WERI-Rb-1 (cell line): ENCODE measurements at regions not wholly inside any gene's neighbourhood (a gene's known extent, or its start where the extent isn't known, plus 50 kb on each side); places are given as distances from the start of the nearest gene placed in this dataset.

Experiments
- DNase-seq: peaks from one replicate; pipeline ENCODE4 v3.0.0-alpha.2; 2020
- H3K27ac ChIP-seq: fragments of 250-450 bp; sonication (Bioruptor Pico); 2 replicates; pipeline ENCODE4 v1.5.1; 2020; ENCODE audit warnings: mild to moderate bottlenecking, moderate library complexity
- H3K27me3 ChIP-seq: fragments of 250-450 bp; sonication (Bioruptor Pico); 2 replicates; pipeline ENCODE4 v1.5.1; 2021; ENCODE audit warnings: mild to moderate bottlenecking, low read depth, moderate library complexity; ENCODE audit not compliant: insufficient read depth, severe bottlenecking
- H3K36me3 ChIP-seq: fragments of 250-450 bp; sonication (Bioruptor Pico); 2 replicates; pipeline ENCODE4 v1.5.1; 2020; ENCODE audit warnings: mild to moderate bottlenecking, moderate library complexity
- H3K4me3 ChIP-seq: 2 replicates; pipeline ENCODE4 v1.5.1; 2011; ENCODE audit warnings: low read depth, mild to moderate bottlenecking, control low read depth, low read length
- H3K9me3 ChIP-seq: fragments of 250-450 bp; sonication (Bioruptor Pico); 2 replicates; pipeline ENCODE4 v1.5.1; 2021; ENCODE audit warnings: mild to moderate bottlenecking, moderate library complexity; ENCODE audit not compliant: severe bottlenecking
- TF ChIP-seq, protein P1 (sequence below): IDR thresholded peaks from 2 replicates; pipeline ENCODE4 v1.5.1; 2011; ENCODE audit warnings: low read depth, mild to moderate bottlenecking, control low read depth, inconsistent platforms, low read length

DNA sequence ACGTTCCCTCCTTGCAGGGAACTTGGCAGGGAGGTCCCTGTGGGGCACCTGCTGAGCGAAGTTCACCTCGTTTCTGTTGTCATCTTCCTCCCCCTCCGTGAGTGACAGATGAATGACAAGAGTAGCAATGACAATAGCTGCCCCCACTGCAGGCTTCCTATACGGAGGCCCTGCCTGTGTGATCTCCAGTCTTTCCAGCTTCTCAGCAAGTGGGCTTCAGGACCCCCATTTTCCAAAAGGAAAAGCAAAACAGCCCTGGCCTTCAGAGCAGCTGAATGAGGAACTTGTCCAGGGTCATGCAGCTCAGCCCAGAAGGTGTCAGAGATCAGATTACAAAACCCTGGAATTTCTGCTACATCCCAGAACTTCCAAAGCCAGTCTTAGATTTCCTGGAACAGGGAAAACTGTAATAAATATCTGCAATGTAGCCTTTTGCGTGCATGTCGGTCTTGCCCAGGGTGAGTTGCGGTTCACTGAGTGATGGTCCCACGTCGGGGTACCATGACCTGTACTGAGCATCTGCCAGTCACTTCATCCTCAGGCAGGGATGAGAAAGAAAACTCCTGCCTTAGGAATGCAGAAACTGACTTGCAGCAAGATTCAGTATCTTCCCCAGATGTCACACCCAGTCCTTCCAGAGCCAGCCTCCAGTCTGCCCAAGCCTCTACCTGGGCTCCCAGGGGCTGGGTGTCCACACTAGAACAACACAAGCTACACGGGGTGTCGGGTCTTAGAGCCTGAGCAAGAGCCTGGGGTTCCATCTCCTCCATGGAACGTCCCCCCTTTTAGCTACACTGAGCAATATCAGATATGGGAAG lies 1457.0 kb downstream of the BRD1 start:
- H3K27me3 ChIP-seq = no peaks in the 10 kb centered on the region
- H3K9me3 ChIP-seq = no peaks in the 10 kb centered on the region
- DNase-seq = no peak

DNA sequence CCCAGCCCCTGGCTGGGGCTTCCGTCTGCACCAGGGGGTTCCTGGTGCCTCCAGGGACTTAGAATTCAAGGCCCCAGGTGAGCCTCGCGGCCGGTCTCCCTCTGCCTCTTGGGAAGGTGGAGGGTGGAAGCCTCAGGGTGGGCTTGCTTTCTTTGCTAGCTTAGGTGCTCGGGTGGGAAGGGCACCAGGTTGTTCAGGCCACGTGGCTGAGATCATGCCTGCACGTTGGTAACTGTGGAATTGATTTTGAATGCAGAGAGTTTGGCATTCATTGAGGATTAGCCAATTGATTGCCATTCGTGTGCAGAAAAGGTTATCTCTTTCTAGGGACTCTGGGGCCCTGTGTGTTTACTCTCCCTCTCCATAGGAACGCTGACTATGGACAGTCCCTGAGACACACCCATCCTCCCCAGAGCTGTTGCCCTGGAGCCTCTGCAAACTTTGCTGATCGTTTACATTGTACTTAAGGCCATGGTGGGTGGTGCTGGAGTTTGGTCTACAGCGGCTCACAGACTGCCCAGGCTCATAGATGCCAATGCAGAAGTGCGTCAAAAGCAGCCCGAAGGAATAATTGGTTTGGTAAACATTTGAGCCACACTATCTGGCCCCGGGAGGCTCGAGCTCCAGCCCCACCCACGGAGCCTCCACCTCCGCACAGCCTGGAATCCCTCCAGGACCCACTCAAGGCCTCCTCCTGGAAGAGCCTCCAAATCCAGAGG lies 1457.7 kb downstream of the BRD1 start:
- no peak for DNase-seq
- Histone ChIP-seq H3K4me3 (no peak overlapping the region), H3K27me3 (no peaks in the 10 kb centered on the region), H3K9me3 (no peaks in the 10 kb centered on the region), H3K27ac (no peak overlapping the region), H3K36me3 (no peaks in the 10 kb centered on the region)
- TF ChIP-seq, protein P1, sequence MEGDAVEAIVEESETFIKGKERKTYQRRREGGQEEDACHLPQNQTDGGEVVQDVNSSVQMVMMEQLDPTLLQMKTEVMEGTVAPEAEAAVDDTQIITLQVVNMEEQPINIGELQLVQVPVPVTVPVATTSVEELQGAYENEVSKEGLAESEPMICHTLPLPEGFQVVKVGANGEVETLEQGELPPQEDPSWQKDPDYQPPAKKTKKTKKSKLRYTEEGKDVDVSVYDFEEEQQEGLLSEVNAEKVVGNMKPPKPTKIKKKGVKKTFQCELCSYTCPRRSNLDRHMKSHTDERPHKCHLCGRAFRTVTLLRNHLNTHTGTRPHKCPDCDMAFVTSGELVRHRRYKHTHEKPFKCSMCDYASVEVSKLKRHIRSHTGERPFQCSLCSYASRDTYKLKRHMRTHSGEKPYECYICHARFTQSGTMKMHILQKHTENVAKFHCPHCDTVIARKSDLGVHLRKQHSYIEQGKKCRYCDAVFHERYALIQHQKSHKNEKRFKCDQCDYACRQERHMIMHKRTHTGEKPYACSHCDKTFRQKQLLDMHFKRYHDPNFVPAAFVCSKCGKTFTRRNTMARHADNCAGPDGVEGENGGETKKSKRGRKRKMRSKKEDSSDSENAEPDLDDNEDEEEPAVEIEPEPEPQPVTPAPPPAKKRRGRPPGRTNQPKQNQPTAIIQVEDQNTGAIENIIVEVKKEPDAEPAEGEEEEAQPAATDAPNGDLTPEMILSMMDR = no peak

More for the DNA sequence above, 1457.0 kb downstream of the BRD1 start:
- Histone ChIP-seq H3K27ac (no peak overlapping the region), H3K36me3 (no peaks in the 10 kb centered on the region), H3K4me3 (no peak overlapping the region)
- TF ChIP-seq, protein P1 = no peak

DNA sequence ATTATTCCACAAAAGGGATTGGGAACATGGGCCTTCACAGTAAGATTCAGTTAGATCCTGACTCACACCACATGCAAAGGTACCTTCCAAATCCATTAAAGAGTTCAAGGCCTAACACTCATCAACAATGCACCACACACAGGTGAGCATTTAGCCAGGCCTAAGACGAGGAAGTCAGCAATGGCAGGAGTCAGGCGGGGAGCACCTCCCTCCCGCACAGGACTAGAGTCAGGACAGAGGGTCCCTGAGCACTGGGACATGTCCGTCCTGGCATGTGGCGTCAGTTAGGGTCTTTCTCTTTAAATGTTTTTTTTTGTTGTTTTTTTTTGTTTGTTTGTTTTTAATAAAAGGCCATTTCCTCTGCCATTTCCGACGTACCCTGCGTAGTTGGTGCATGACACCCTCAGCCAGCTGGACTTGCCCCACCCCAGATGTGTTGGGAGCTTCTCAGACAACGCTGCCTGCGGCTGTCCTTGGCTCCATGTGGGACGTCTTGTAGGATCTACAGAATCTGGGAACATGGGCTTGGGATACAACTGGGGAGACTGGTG lies 1458.6 kb downstream of the BRD1 start:
- H3K9me3 ChIP-seq = no peaks in the 10 kb centered on the region
- H3K27ac ChIP-seq = no peak overlapping the region
- no peaks in the 10 kb centered on the region for H3K36me3 ChIP-seq
- DNase-seq = no peak
- TF ChIP-seq, protein P1 = no peak
- H3K27me3 ChIP-seq = no peaks in the 10 kb centered on the region
- H3K4me3 ChIP-seq = no peak overlapping the region

DNA sequence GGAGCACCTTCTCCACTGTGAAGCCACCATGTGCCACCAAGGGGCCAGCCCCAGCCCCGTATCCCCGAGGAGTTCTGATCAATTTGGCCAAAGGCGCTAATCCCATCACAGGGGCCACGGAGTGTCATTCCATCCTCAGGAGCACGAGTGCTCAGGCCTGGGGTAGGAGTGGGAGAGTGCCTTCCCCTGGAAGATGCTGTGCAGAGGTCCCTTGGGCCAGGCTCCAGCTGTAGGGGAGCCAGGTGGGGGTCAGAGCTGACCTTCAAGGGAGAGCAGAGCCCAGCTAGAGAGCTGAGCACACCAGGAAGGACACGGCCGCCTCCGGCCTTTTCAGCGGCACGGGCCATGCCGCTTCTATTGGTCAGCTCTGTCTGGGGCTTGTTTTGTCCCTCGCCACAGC lies 1459.9 kb downstream of the BRD1 start:
- TF ChIP-seq, protein P1 = no peak
- Histone ChIP-seq H3K27ac (no peak overlapping the region), H3K4me3 (no peak overlapping the region), H3K27me3 (no peaks in the 10 kb centered on the region), H3K9me3 (no peaks in the 10 kb centered on the region), H3K36me3 (no peaks in the 10 kb centered on the region)
- DNase-seq = no peak

DNA sequence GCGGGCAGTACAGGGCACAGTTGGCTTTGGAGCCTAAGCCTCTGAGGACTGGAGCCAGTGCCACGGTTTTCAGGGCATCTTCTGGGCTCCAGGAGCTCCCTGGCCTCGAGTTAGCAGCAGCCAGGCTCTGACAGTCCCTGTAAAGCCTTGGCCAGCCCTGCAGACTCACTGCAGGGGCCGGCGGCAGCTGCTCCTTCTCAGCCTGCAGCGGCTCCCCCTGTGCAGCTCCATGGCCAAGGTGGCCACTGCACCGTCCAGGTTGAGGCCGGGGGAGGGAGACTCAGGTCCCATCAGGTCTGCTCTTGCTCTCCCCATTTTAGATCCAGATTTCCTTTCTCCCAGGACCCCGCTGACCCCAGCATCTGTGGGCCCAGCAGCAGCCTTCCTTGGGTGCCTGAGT lies 1461.1 kb downstream of the BRD1 start:
- no peaks in the 10 kb centered on the region for H3K9me3 ChIP-seq
- DNase-seq = no peak

More for the DNA sequence above, 1461.1 kb downstream of the BRD1 start:
- no peaks in the 10 kb centered on the region for H3K27me3 ChIP-seq
- TF ChIP-seq, protein P1 = no peak
- no peak overlapping the region for H3K4me3 ChIP-seq
- no peaks in the 10 kb centered on the region for H3K36me3 ChIP-seq
- no peak overlapping the region for H3K27ac ChIP-seq
